ENCODE measurements at regions not wholly inside any gene's neighbourhood (a gene's known extent, or its start where the extent isn't known, plus 50 kb on each side); places are given as distances from the start of the nearest gene placed in this dataset.

- Mint-ChIP-seq H3K4me3 (no peak overlapping the region), H3K4me1 (peaks cover 20 to 22% of the 10 kb centered on the region in 2 experiments), H3K27me3 (ENCODE audit: low read depth) (no peaks in the 10 kb centered on the region), H3K36me3 (ENCODE audit: insufficient read depth in 1 of 3, low read depth in 3 of 3) (no peaks in the 10 kb centered on the region), H3K9me3 (no peaks in the 10 kb centered on the region), H3K27ac (no peak overlapping the region)
- Histone ChIP-seq H3K23me2 (ENCODE audit: insufficient read length, low read depth, low read length, poor library complexity, severe bottlenecking) (no peaks in the 10 kb centered on the region), H3T11ph (ENCODE audit: low read length) (no peak overlapping the region), H4K91ac (ENCODE audit: insufficient read length, low read depth, low read length) (no peak overlapping the region), H3K79me2 (ENCODE audit: insufficient read depth, low read length) (no peaks in the 10 kb centered on the region), H4K8ac (replicated peaks; ENCODE audit: insufficient read length, low read depth, low read length) (no peak overlapping the region), H2BK120ac (ENCODE audit: low read depth, low read length, poor library complexity, severe bottlenecking) (no peak overlapping the region), H3K27ac (ENCODE audit: insufficient read length, low read depth, low read length) (no peak overlapping the region), H3K56ac (ENCODE audit: insufficient read length, low read depth, low read length) (no peak overlapping the region), H3K14ac (ENCODE audit: insufficient read depth, low read length) (no peak overlapping the region), H4K20me1 (ENCODE audit: control insufficient read depth, insufficient read depth, insufficient read length) (no peaks in the 10 kb centered on the region), H3K9ac (ENCODE audit: extremely low read depth, insufficient read length, low read length) (no peak overlapping the region), H3K4ac (ENCODE audit: low read depth, low read length) (no peak overlapping the region), H3K79me1 (ENCODE audit: insufficient read depth, low read depth, low read length, poor library complexity, severe bottlenecking) (no peaks in the 10 kb centered on the region), H2AFZ (ENCODE audit: low read length) (no peak overlapping the region), H2BK5ac (ENCODE audit: insufficient read length, low read length) (no peak overlapping the region), H3K4me1 (ENCODE audit: insufficient read depth, low read length) (no peaks in the 10 kb centered on the region; the same call in 1 of the 2 replicates), H2BK12ac (ENCODE audit: insufficient read length, low read depth, low read length) (no peak overlapping the region), H3K9me3 (ENCODE audit: control insufficient read depth, low read depth, low read length) (no peaks in the 10 kb centered on the region), H2BK20ac (ENCODE audit: low read depth, low read length, poor library complexity, severe bottlenecking) (no peak overlapping the region), H2AK5ac (ENCODE audit: insufficient read length, low read length) (no peak overlapping the region), H3K23ac (ENCODE audit: insufficient read length, low read depth, low read length) (no peak overlapping the region), H4K5ac (ENCODE audit: insufficient read length, low read depth, low read length) (no peak overlapping the region), H3K27me3 (ENCODE audit: insufficient read depth, low read length) (no peaks in the 10 kb centered on the region), H3K4me2 (ENCODE audit: insufficient read depth, insufficient read length, low read length) (no peak overlapping the region), H2BK15ac (ENCODE audit: low read depth, low read length) (no peak overlapping the region), H3K18ac (ENCODE audit: insufficient read length, low read depth, low read length) (no peak overlapping the region)
- no peak for DNase-seq
- TF ChIP-seq, protein P1, sequence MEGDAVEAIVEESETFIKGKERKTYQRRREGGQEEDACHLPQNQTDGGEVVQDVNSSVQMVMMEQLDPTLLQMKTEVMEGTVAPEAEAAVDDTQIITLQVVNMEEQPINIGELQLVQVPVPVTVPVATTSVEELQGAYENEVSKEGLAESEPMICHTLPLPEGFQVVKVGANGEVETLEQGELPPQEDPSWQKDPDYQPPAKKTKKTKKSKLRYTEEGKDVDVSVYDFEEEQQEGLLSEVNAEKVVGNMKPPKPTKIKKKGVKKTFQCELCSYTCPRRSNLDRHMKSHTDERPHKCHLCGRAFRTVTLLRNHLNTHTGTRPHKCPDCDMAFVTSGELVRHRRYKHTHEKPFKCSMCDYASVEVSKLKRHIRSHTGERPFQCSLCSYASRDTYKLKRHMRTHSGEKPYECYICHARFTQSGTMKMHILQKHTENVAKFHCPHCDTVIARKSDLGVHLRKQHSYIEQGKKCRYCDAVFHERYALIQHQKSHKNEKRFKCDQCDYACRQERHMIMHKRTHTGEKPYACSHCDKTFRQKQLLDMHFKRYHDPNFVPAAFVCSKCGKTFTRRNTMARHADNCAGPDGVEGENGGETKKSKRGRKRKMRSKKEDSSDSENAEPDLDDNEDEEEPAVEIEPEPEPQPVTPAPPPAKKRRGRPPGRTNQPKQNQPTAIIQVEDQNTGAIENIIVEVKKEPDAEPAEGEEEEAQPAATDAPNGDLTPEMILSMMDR (conservative IDR thresholded peaks at IDR 0.05), result no peak
- no CpG with 5 or more reads among the region's 4 CpGs for WGBS (ENCODE audit: extremely low coverage, insufficient read length, low lambda C conversion rate)
Measured at GRCh38 chr5:106755789-106756188, 914.9 kb downstream of the EFNA5 start.
